ENCODE measurements at regions not wholly inside any gene's neighbourhood (a gene's known extent, or its start where the extent isn't known, plus 50 kb on each side); places are given as distances from the start of the nearest gene placed in this dataset.

DNA sequence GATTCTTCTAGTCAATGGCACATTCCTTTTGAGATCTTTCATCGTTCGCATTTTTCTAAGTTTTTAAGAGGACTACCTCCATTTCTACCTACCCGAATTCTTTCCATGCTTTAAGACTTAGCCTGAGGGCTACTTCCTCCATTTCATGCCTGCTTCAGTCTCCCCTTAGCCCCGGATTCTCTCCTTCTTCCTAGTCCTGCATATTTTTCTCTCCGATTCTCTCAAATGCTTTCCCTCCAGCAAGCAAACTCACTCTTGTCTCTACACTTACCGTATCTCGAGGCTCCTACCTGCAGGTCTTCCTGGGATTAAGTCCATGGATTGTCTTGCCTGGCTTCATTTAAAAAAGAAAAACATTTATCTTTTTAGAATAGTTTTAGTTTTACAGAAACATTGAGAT lies 354.4 kb downstream of the MYCN start:
- H3K4me1 ChIP-seq (ENCODE audit: control insufficient read depth, insufficient read depth, low read length), result no peaks in the 10 kb centered on the region
- no peak overlapping the region for H3K4me3 ChIP-seq (ENCODE audit: insufficient read depth, low read depth, low read length)
- no peak overlapping the region for H2AK9ac ChIP-seq (replicated peaks; ENCODE audit: low read depth, low read length, poor library complexity)
- H3K27me3 ChIP-seq (ENCODE audit: control insufficient read depth, insufficient read depth, low read length), result no peaks in the 10 kb centered on the region
- H2BK15ac ChIP-seq (ENCODE audit: low read depth, low read length), result no peak overlapping the region
- H2AK5ac ChIP-seq (ENCODE audit: low read depth, low read length), result no peak overlapping the region
- H3K23ac ChIP-seq (ENCODE audit: low read depth, low read length), result no peak overlapping the region
- H3K4ac ChIP-seq (ENCODE audit: low read depth, low read length), result no peak overlapping the region
- TF ChIP-seq BHLHE40 (IDR thresholded peaks at IDR 0.05; ENCODE audit: low read depth, low read length) (no peak), POLR2A (IDR thresholded peaks at IDR 0.05; ENCODE audit: low read depth, low read length) (no peak), MXI1 (IDR thresholded peaks at IDR 0.05; ENCODE audit: borderline replicate concordance, low read depth, low read length) (no peak), RAD21 (IDR thresholded peaks at IDR 0.05; ENCODE audit: low read length) (no peak), NFE2L2 (IDR thresholded peaks at IDR 0.05; ENCODE audit: low read depth, low read length) (no peak), FOS (IDR thresholded peaks at IDR 0.05; ENCODE audit: low read depth, low read length) (no peak), RFX5 (IDR thresholded peaks at IDR 0.05; ENCODE audit: low read depth, low read length) (no peak), MAFK (IDR thresholded peaks at IDR 0.05; ENCODE audit: low read depth, low read length) (no peak), MAZ (IDR thresholded peaks at IDR 0.05; ENCODE audit: borderline replicate concordance, low read depth, low read length) (no peak), CEBPB (IDR thresholded peaks at IDR 0.05; ENCODE audit: low read depth, low read length) (no peak), CHD1 (IDR thresholded peaks at IDR 0.05; ENCODE audit: low read depth, low read length) (no peak), RCOR1 (IDR thresholded peaks at IDR 0.05; ENCODE audit: insufficient replicate concordance, low read length) (no peak)
- TF ChIP-seq, protein P1, sequence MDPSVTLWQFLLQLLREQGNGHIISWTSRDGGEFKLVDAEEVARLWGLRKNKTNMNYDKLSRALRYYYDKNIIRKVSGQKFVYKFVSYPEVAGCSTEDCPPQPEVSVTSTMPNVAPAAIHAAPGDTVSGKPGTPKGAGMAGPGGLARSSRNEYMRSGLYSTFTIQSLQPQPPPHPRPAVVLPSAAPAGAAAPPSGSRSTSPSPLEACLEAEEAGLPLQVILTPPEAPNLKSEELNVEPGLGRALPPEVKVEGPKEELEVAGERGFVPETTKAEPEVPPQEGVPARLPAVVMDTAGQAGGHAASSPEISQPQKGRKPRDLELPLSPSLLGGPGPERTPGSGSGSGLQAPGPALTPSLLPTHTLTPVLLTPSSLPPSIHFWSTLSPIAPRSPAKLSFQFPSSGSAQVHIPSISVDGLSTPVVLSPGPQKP (IDR thresholded peaks at IDR 0.05; ENCODE audit: borderline replicate concordance, low read depth, low read length), result no peak
- H4K5ac ChIP-seq (ENCODE audit: low read depth, low read length), result no peak overlapping the region
- POLR2A ChIA-PET (ENCODE audit: unreplicated experiment), result no interaction called here
- H4K8ac ChIP-seq (ENCODE audit: low read depth in 2 of 2, low read length in 2 of 2), result no peak overlapping the region
- intact Hi-C loops (cut with micrococcal nuclease) (no loop called here), dilution Hi-C loops (cut with HindIII; ENCODE audit: low sequenced_read_pairs, unreplicated experiment) (no loop called here), in situ Hi-C loops (cut with MboI; ENCODE audit: low sequenced_read_pairs) (no loop called here)
- CTCF ChIA-PET, result no interaction called here
- H3K27ac ChIP-seq (ENCODE audit: insufficient read depth, low read length), result no peak overlapping the region
- H4K20me1 ChIP-seq (ENCODE audit: insufficient read depth, low read length), result no peaks in the 10 kb centered on the region
- no peak overlapping the region for H3K9ac ChIP-seq (ENCODE audit: low read depth, low read length)
- no peaks in the 10 kb centered on the region for H3K79me1 ChIP-seq (ENCODE audit: low read depth in 1 of 2, low read length in 2 of 2)
- H3K14ac ChIP-seq (replicated peaks; ENCODE audit: low read depth, low read length), result no peak overlapping the region
- no TSS peak for BruUV-seq (replicated peaks)
- H3K18ac ChIP-seq (ENCODE audit: low read depth, low read length), result no peak overlapping the region
- no peak for DNase-seq
- no peak for ATAC-seq (ENCODE audit: low read depth)
- H3K9me3 ChIP-seq (ENCODE audit: control insufficient read depth, insufficient read depth, low read length), result peaks cover 24% of the 10 kb centered on the region
- no peak overlapping the region for H4K91ac ChIP-seq (ENCODE audit: insufficient read depth, low read depth, low read length)
- H3K9me1 ChIP-seq (ENCODE audit: insufficient read depth, low read length), result no peaks in the 10 kb centered on the region
- 50% methylated on average over 5 of the region's 7 CpGs; no CpG with 5 or more reads in 1 of the 2 experiments for WGBS, 2 experiments (ENCODE audit: extremely low coverage in 2 of 2, insufficient read length in 1 of 2)
- H3K56ac ChIP-seq (ENCODE audit: extremely low read depth, insufficient read depth, low read length), result no peak overlapping the region
- no peak overlapping the region for H2AFZ ChIP-seq (replicated peaks; ENCODE audit: low read length, poor library complexity)
- no peak overlapping the region for H3K4me2 ChIP-seq (ENCODE audit: low read depth, low read length)
- H3K36me3 ChIP-seq (ENCODE audit: control insufficient read depth, insufficient read depth, low read length), result no peaks in the 10 kb centered on the region
- H2BK20ac ChIP-seq (ENCODE audit: low read depth, low read length), result no peak overlapping the region
- no peak overlapping the region for H2BK5ac ChIP-seq (ENCODE audit: low read depth, low read length, poor library complexity, severe bottlenecking)
- H2BK120ac ChIP-seq (ENCODE audit: low read depth, low read length), result no peak overlapping the region

All from IMR-90 (cell line).